Neural crest cell (in vitro differentiated cells): ENCODE measurements at regions not wholly inside any gene's neighbourhood (a gene's known extent, or its start where the extent isn't known, plus 50 kb on each side); places are given as distances from the start of the nearest gene placed in this dataset.
"Not testable (repeated sequence)": the region's sequence is repeated elsewhere in the genome, so short reads cannot be mapped to it uniquely, and the experiment has no call there.

Experiments
- DNase-seq: peaks from one replicate; pipeline ENCODE4 v3.0.0; 2021; ENCODE audit warnings: low read depth, mixed read lengths, low spot score
- H3K27ac Mint-ChIP-seq: one replicate; pipeline ENCODE4 v1.8.0; 2021; ENCODE audit warnings: mild to moderate bottlenecking, mixed read lengths; ENCODE audit not compliant: unreplicated experiment
- H3K27me3 Mint-ChIP-seq: 2 replicates; pipeline ENCODE4 v1.8.0; 2021; ENCODE audit warnings: low read depth, mild to moderate bottlenecking, mixed read lengths
- H3K36me3 Mint-ChIP-seq: 2 replicates; pipeline ENCODE4 v1.8.0; 2021; ENCODE audit warnings: low read depth, mild to moderate bottlenecking, mixed read lengths
- H3K4me1 Mint-ChIP-seq: 2 replicates; pipeline ENCODE4 v1.8.0; 2021; ENCODE audit warnings: mixed read lengths
- H3K4me3 Mint-ChIP-seq: one replicate; pipeline ENCODE4 v1.8.0; 2021; ENCODE audit warnings: mild to moderate bottlenecking, mixed read lengths
- H3K9me3 Mint-ChIP-seq: 2 replicates; pipeline ENCODE4 v1.8.0; 2021; ENCODE audit warnings: mixed read lengths
- TF ChIP-seq, protein P1 (sequence below): fragments of 200-600 bp; sonication (generic); conservative IDR thresholded peaks from 2 replicates; pipeline ENCODE4 v1.5.0; 2021; ENCODE audit warnings: antibody characterized with exemption, mild to moderate bottlenecking

DNA sequence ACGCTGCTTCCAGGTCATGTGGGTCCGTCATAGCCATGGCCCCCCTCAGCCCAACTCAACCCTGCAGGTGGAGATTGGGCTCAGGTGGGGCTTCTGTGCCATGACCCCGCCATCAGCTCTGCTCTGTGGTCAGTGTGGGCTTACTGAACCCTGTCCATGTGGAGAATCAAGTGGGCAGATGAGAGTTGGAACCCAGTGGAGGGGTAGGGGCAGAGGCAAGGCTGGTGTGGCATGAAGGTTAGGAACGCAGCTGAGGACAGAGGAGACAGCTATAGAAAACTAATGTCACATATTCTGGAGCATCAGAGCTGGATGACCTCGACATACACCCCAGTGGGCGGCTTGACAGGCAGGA is 355.9 kb downstream of the PTPRU start:
- no peaks in the 10 kb centered on the region for H3K9me3 Mint-ChIP-seq
- H3K27ac Mint-ChIP-seq: no peak overlapping the region
- H3K36me3 Mint-ChIP-seq: no peaks in the 10 kb centered on the region
- DNase-seq: no peak
- no peaks in the 10 kb centered on the region for H3K4me1 Mint-ChIP-seq
- H3K4me3 Mint-ChIP-seq: no peak overlapping the region
- TF ChIP-seq, protein P1, sequence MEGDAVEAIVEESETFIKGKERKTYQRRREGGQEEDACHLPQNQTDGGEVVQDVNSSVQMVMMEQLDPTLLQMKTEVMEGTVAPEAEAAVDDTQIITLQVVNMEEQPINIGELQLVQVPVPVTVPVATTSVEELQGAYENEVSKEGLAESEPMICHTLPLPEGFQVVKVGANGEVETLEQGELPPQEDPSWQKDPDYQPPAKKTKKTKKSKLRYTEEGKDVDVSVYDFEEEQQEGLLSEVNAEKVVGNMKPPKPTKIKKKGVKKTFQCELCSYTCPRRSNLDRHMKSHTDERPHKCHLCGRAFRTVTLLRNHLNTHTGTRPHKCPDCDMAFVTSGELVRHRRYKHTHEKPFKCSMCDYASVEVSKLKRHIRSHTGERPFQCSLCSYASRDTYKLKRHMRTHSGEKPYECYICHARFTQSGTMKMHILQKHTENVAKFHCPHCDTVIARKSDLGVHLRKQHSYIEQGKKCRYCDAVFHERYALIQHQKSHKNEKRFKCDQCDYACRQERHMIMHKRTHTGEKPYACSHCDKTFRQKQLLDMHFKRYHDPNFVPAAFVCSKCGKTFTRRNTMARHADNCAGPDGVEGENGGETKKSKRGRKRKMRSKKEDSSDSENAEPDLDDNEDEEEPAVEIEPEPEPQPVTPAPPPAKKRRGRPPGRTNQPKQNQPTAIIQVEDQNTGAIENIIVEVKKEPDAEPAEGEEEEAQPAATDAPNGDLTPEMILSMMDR: no peak
- H3K27me3 Mint-ChIP-seq: peaks cover 12% of the 10 kb centered on the region

DNA sequence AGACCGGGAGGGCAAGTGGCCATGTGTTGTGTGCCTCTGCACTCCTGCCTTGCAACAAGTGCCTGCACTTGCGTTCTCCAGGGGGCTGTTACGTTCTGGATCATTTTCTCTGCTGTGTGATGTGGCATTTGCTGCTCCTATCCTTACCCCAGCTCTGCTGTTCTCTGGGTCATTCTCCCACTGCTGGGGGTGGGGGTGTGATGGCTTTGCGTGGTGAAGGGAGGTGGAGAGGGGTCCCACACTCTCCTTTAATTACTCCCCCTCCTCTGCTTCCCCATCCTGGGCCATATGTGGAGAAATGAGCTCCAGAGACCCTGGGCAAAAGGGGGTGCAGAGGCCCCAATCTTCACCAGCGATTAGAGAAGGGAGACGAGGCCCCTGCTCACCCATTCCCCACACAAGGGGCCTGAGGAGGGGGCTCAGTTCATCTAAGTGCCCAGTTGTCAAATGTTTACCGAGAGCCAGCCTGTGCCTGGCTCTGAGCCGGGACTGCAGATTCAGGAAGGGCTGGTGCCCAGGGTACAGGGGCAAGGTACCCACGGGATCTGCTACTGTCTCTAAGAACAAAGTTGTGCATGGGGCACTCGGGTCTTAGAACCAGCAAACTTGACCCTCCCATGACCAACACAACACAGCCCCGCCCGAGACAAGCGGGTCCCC is 355.4 kb downstream of the PTPRU start:
- no peaks in the 10 kb centered on the region for H3K36me3 Mint-ChIP-seq
- no peak overlapping the region for H3K27ac Mint-ChIP-seq
- H3K27me3 Mint-ChIP-seq: peaks cover 15% of the 10 kb centered on the region
- H3K9me3 Mint-ChIP-seq: peaks cover 2% of the 10 kb centered on the region
- no peaks in the 10 kb centered on the region for H3K4me1 Mint-ChIP-seq
- DNase-seq: no peak
- TF ChIP-seq, protein P1: no peak
- H3K4me3 Mint-ChIP-seq: no peak overlapping the region

DNA sequence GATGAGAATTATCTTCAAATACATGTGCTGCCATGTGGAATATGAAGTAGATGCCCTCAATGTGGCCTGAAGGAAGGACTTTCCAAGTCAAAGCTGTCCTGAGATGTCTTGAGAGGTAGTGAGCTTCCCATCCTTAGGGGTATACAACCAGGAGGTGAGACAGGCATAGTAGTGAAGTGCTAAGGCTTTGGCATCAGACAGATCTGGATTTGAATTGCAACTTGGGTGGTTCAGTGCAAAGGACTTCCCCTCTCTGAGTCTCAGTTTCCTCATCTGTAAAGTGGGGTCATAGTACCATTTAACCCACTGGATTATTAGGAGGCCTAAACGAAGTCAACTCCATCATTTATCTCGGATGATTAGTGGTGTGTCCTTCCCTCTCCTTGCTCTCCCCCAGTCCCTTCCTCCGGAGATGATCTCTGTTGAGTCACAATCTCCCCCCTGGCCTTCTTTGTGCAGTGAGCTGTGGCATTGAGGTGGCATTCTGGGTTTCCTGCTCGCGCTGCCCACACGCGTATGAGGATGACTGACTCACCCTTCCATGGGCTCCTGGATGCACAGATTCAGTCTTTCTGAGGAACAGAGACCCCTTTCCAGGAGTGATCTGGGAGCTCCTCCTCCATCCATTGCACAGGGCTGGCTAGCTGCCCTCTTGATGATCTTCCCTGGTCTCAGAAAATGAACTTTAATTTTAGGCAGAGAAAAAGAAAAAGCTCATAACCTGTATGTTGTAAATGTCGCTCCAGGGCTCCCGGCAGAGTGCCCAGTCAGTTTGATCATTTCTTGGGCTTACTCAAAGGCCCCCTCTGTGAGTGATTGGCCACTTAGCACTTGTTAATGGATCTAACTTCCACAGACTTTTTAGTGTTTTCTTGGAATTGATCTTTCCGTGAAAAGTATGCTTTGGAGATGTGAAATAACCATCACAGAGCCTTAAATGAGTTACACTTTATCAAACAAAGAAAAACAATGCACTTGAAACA is 354.6 kb downstream of the PTPRU start:
- DNase-seq: no peak
- Mint-ChIP-seq H3K27ac (no peak overlapping the region), H3K4me1 (no peaks in the 10 kb centered on the region), H3K9me3 (peaks cover 2% of the 10 kb centered on the region), H3K36me3 (no peaks in the 10 kb centered on the region), H3K4me3 (no peak overlapping the region), H3K27me3 (peaks cover 17% of the 10 kb centered on the region)
- TF ChIP-seq, protein P1: no peak

DNA sequence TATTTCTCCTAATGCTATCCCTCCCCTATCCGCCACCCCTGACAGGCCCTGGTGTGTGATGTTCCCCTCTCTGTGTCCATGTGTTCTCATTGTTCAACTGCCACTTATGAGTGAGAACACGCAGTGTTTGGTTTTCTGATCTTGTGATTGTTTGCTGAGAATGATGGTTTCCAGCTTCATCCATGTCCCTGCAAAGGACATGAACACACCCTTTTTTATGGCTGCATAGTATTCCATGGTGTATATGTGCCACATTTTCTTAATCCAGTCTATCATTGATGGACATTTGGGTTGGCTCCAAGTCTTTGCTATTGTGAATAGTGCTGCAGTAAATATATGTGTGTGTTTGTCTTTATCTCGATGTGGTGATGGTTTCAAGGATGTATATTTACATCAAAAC is 353.4 kb downstream of the PTPRU start:
- not testable (repeated sequence) for H3K27ac Mint-ChIP-seq, H3K36me3 Mint-ChIP-seq, H3K4me3 Mint-ChIP-seq, DNase-seq, H3K9me3 Mint-ChIP-seq, H3K4me1 Mint-ChIP-seq
- peaks cover 17% of the 10 kb centered on the region for H3K27me3 Mint-ChIP-seq

DNA sequence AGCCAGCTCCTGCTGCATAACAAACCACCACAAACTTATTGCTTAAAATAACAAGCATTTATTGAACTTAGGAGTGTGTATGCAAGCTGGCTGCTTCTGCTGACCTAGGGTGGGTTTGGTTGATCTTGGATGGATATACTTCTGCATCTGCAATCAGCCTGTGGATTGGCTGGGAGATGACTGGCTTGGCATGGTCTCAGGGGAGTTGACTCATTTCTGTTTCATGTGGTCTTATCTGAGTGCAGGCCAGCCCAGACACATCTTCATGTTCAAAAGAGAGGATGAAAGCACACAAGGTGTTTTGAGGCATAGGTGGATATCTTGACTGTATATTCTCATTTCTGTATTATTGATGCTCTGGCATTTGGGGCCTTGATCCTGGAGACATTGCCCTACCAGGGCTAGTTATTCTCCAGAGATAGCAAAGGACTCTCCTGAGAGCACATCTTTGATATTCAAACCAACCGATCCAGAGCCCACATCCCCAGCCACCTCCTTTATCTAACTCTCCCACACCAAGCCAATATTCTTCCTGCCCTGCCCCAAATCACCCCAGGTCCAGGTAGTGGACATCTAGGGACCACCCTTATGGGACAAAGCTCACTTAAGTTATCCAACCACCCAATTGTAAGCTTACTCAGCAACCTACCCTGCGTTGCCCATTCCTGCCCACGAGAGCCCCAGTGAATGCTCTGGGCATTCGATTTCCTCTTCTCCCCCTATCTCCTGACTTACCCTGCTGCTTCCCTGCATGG is 350.8 kb downstream of the PTPRU start:
- Mint-ChIP-seq H3K36me3 (no peaks in the 10 kb centered on the region), H3K4me1 (no peaks in the 10 kb centered on the region), H3K4me3 (no peak overlapping the region), H3K27ac (no peak overlapping the region), H3K27me3 (peaks cover 17% of the 10 kb centered on the region), H3K9me3 (peaks cover 2% of the 10 kb centered on the region)
- TF ChIP-seq, protein P1: no peak
- no peak for DNase-seq
